HG03354 (cell line): ENCODE measurements at regions not wholly inside any gene's neighbourhood (a gene's known extent, or its start where the extent isn't known, plus 50 kb on each side); places are given as distances from the start of the nearest gene placed in this dataset.

Experiments
- ATAC-seq: cut with Tn5 transposase; IDR thresholded peaks from one replicate; pipeline ENCODE4 v1.9.1; 2021; ENCODE audit warnings: mild to moderate bottlenecking; ENCODE audit not compliant: unreplicated experiment, poor library complexity, severe bottlenecking

- no peak for ATAC-seq
Measured at GRCh38 chr12:124231980-124232653, 62.8 kb upstream of the RFLNA start.

GRCh38 chr12:124232654-124232987 lies 62.3 kb upstream of the RFLNA start:
- ATAC-seq, result no peak

DNA sequence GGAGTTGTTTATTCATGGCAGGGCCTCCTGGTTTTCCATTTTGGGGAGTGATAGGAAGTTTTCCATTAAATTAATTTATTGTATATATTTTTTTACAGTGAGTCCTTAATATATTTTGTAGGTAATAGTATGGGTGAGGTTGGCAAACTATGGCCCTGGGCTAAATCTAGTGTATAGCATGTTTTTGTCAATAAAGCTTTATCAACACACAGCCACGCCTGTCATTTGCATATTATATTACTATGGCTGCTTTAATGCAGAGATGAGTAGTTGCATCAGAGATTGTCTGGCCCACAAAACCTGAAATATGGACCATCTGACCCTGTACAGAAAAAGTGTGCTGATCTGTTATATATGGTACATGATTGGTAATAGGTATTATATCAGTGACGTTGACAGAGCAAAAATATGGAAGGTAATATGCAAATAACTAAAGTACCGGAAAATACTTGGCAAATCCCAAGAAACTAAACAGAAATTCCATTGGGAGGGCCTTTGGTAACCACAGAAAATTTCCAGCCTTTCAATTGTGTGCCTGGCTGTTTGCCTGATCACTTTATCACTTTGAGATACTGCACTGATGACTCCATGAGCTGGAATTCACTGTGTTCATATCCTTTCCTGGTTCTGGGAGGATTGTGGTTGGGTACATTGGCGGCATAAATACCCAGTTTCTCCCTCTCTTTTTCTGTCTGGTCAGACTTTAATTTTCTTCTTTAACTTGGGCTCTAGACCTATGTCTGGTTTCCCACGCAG lies 61.7 kb upstream of the RFLNA start:
- no peak for ATAC-seq

- ATAC-seq, result no peak
Measured at GRCh38 chr12:124233846-124234640, 60.9 kb upstream of the RFLNA start.

- ATAC-seq, result no peak
Measured at GRCh38 chr12:124236625-124237031, 58.3 kb upstream of the RFLNA start.

- no peak for ATAC-seq
Measured at GRCh38 chr12:124238886-124239285, 56.0 kb upstream of the RFLNA start.

DNA sequence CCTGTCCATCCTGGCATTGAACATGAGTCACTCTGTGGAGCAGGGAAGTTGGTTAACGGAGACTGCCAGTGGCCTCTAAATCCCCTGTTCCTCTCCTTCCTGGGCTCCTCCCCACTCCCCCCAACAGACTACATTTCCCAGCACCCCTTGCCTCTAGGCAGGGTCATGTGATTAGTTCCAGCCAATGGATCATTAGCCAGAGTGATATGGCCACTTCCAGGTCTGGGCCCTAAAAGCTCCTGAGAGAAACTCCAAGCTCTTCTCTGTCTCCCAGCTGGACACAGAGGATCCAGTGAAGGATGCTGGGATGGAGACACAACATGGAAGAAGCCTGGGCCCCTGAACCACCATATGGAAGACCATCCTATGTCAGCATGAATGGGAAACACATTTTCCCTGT lies 54.4 kb upstream of the RFLNA start:
- ATAC-seq, result no peak

- no peak for ATAC-seq
Measured at GRCh38 chr12:124241776-124242528, 52.9 kb upstream of the RFLNA start.

DNA sequence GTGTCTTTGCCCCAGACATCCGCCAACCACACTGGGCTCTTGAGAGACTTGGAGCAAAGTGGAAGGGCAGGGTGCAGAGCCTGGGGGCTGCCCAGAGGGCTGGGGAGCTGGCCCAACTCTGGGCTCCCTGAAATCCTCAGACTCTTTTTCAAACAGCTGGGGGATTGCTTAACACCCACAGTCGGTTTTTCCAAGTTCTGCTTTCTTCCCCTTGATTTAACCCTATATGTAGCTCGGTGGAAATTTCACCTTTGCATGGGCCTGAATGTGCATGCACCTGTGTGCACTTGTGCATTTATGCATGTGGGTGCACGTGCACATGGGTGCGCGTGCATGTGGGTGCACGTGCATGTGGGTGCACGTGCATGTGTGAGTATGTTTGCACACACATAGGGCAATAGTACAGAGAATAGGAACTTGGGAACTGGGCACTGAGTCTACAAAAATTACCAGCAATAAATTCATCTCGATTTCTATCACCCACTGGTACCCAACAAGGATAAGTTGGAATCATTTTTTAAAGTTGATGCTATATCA lies 52.3 kb upstream of the RFLNA start:
- ATAC-seq, result no peak

- ATAC-seq, result no peak
Measured at GRCh38 chr12:124243936-124244335, 51.0 kb upstream of the RFLNA start.
